ENCODE measurements at regions not wholly inside any gene's neighbourhood (a gene's known extent, or its start where the extent isn't known, plus 50 kb on each side); places are given as distances from the start of the nearest gene placed in this dataset.

GRCh38 chr21:21764281-21764680 is 766.1 kb downstream of the NCAM2 start:
- H3K27ac ChIP-seq (ENCODE audit: insufficient read depth, low read length, poor library complexity, severe bottlenecking): no peak overlapping the region
- Mint-ChIP-seq H3K9me3 (peaks cover 0 to 23% (median 8%) of the 10 kb centered on the region in 7 donors), H3K4me3 (no peak overlapping the region), H3K36me3 (no peaks in the 10 kb centered on the region), H3K27ac (no peak overlapping the region), H3K27me3 (no peaks in the 10 kb centered on the region), H3K4me1 (no peaks in the 10 kb centered on the region)
- H3K4me3 ChIP-seq (ENCODE audit: low read depth, low read length): no peak overlapping the region
- H3K4me1 ChIP-seq (ENCODE audit: control insufficient read depth, insufficient read depth, low read length, poor library complexity, severe bottlenecking): no peaks in the 10 kb centered on the region
- H3K9me3 ChIP-seq (ENCODE audit: control insufficient read depth in 2 of 2, low read length in 2 of 2): peaks cover 11% of the 10 kb centered on the region in 2 experiments
- no peaks in the 10 kb centered on the region for H3K36me3 ChIP-seq (ENCODE audit: control insufficient read depth, insufficient read depth, low read length)
- no peak for DNase-seq
- ATAC-seq (ENCODE audit: low read depth in 2 of 2): no peak
- H3K27me3 ChIP-seq (ENCODE audit: control insufficient read depth, insufficient read depth, low read length): no peaks in the 10 kb centered on the region

GRCh38 chr21:21767276-21767675 is 769.1 kb downstream of the NCAM2 start:
- H3K27me3 Mint-ChIP-seq: no peaks in the 10 kb centered on the region
- H3K4me1 Mint-ChIP-seq: no peaks in the 10 kb centered on the region
- H3K4me1 ChIP-seq (ENCODE audit: control insufficient read depth, insufficient read depth, low read length, poor library complexity, severe bottlenecking): no peaks in the 10 kb centered on the region
- ATAC-seq (ENCODE audit: low read depth in 2 of 2): no peak
- H3K9me3 Mint-ChIP-seq: peaks cover 0 to 20% (median 4%) of the 10 kb centered on the region in 7 donors
- no peaks in the 10 kb centered on the region for H3K36me3 ChIP-seq (ENCODE audit: control insufficient read depth, insufficient read depth, low read length)
- H3K27ac ChIP-seq (ENCODE audit: insufficient read depth, low read length, poor library complexity, severe bottlenecking): no peak overlapping the region
- no peak overlapping the region for H3K4me3 Mint-ChIP-seq
- H3K9me3 ChIP-seq (ENCODE audit: control insufficient read depth in 2 of 2, low read length in 2 of 2): peaks cover 10 to 11% of the 10 kb centered on the region in 2 experiments
- H3K27me3 ChIP-seq (ENCODE audit: control insufficient read depth, insufficient read depth, low read length): no peaks in the 10 kb centered on the region
- no peak overlapping the region for H3K4me3 ChIP-seq (ENCODE audit: low read depth, low read length)
- no peaks in the 10 kb centered on the region for H3K36me3 Mint-ChIP-seq
- DNase-seq: no peak
- H3K27ac Mint-ChIP-seq: no peak overlapping the region

- Histone ChIP-seq H3K27ac (ENCODE audit: insufficient read depth, low read length, poor library complexity, severe bottlenecking) (no peak overlapping the region), H3K36me3 (ENCODE audit: control insufficient read depth, insufficient read depth, low read length) (no peaks in the 10 kb centered on the region), H3K9me3 (ENCODE audit: control insufficient read depth in 2 of 2, low read length in 2 of 2) (peaks cover 0 to 2% of the 10 kb centered on the region in 2 experiments), H3K4me1 (ENCODE audit: control insufficient read depth, insufficient read depth, low read length, poor library complexity, severe bottlenecking) (no peaks in the 10 kb centered on the region), H3K27me3 (ENCODE audit: control insufficient read depth, insufficient read depth, low read length) (no peaks in the 10 kb centered on the region), H3K4me3 (ENCODE audit: low read depth, low read length) (no peak overlapping the region)
- ATAC-seq (ENCODE audit: low read depth in 2 of 2) (no peak), DNase-seq (no peak)
- no peaks in the 10 kb centered on the region for H3K27me3 Mint-ChIP-seq
- H3K4me1 Mint-ChIP-seq: no peaks in the 10 kb centered on the region
- H3K9me3 Mint-ChIP-seq: peaks cover 6 to 40% (median 16%) of the 10 kb centered on the region in 7 donors
- no peak overlapping the region for H3K27ac Mint-ChIP-seq
- no peaks in the 10 kb centered on the region for H3K36me3 Mint-ChIP-seq
- no peak overlapping the region for H3K4me3 Mint-ChIP-seq
Observed at GRCh38 chr21:21788591-21788990, 790.4 kb downstream of the NCAM2 start.

GRCh38 chr21:21801921-21802320 is 803.7 kb downstream of the NCAM2 start:
- H3K36me3 ChIP-seq (ENCODE audit: control insufficient read depth, insufficient read depth, low read length): no peaks in the 10 kb centered on the region
- H3K27me3 ChIP-seq (ENCODE audit: control insufficient read depth, insufficient read depth, low read length): no peaks in the 10 kb centered on the region
- H3K4me1 ChIP-seq (ENCODE audit: control insufficient read depth, insufficient read depth, low read length, poor library complexity, severe bottlenecking): no peaks in the 10 kb centered on the region
- DNase-seq (no peak), ATAC-seq (ENCODE audit: low read depth in 2 of 2) (no peak)
- Mint-ChIP-seq H3K9me3 (peaks cover 0 to 28% (median 8%) of the 10 kb centered on the region in 7 donors), H3K27me3 (no peaks in the 10 kb centered on the region), H3K36me3 (no peaks in the 10 kb centered on the region), H3K27ac (no peak overlapping the region), H3K4me1 (no peaks in the 10 kb centered on the region), H3K4me3 (no peak overlapping the region)
- no peak overlapping the region for H3K4me3 ChIP-seq (ENCODE audit: low read depth, low read length)
- H3K27ac ChIP-seq (ENCODE audit: insufficient read depth, low read length, poor library complexity, severe bottlenecking): no peak overlapping the region
- peaks cover 7 to 14% of the 10 kb centered on the region in 2 experiments for H3K9me3 ChIP-seq (ENCODE audit: control insufficient read depth in 2 of 2, low read length in 2 of 2)

- Histone ChIP-seq H3K9me3 (ENCODE audit: control insufficient read depth in 2 of 2, low read length in 2 of 2) (peaks cover 3 to 9% of the 10 kb centered on the region in 2 experiments), H3K4me1 (ENCODE audit: control insufficient read depth, insufficient read depth, low read length, poor library complexity, severe bottlenecking) (no peaks in the 10 kb centered on the region), H3K36me3 (ENCODE audit: control insufficient read depth, insufficient read depth, low read length) (no peaks in the 10 kb centered on the region), H3K27ac (ENCODE audit: insufficient read depth, low read length, poor library complexity, severe bottlenecking) (no peak overlapping the region), H3K4me3 (ENCODE audit: low read depth, low read length) (no peak overlapping the region), H3K27me3 (ENCODE audit: control insufficient read depth, insufficient read depth, low read length) (no peaks in the 10 kb centered on the region)
- no peaks in the 10 kb centered on the region for H3K27me3 Mint-ChIP-seq
- H3K4me1 Mint-ChIP-seq: no peaks in the 10 kb centered on the region
- no peak overlapping the region for H3K4me3 Mint-ChIP-seq
- DNase-seq: no peak
- peaks cover 0 to 27% (median 7%) of the 10 kb centered on the region in 7 donors for H3K9me3 Mint-ChIP-seq
- no peak for ATAC-seq (ENCODE audit: low read depth in 2 of 2)
- no peak overlapping the region for H3K27ac Mint-ChIP-seq
- H3K36me3 Mint-ChIP-seq: no peaks in the 10 kb centered on the region
Observed at GRCh38 chr21:21806711-21807597, 808.7 kb downstream of the NCAM2 start.

GRCh38 chr21:21807598-21807903 is 809.3 kb downstream of the NCAM2 start:
- Histone ChIP-seq H3K4me3 (ENCODE audit: low read depth, low read length) (no peak overlapping the region), H3K27me3 (ENCODE audit: control insufficient read depth, insufficient read depth, low read length) (no peaks in the 10 kb centered on the region), H3K36me3 (ENCODE audit: control insufficient read depth, insufficient read depth, low read length) (no peaks in the 10 kb centered on the region), H3K4me1 (ENCODE audit: control insufficient read depth, insufficient read depth, low read length, poor library complexity, severe bottlenecking) (no peaks in the 10 kb centered on the region), H3K27ac (ENCODE audit: insufficient read depth, low read length, poor library complexity, severe bottlenecking) (no peak overlapping the region), H3K9me3 (ENCODE audit: control insufficient read depth in 2 of 2, low read length in 2 of 2) (peaks cover 6 to 9% of the 10 kb centered on the region in 2 experiments)
- Mint-ChIP-seq H3K36me3 (no peaks in the 10 kb centered on the region), H3K9me3 (peaks cover under 1 to 29% (median 7%) of the 10 kb centered on the region in 7 donors), H3K4me1 (no peaks in the 10 kb centered on the region), H3K27me3 (no peaks in the 10 kb centered on the region), H3K27ac (no peak overlapping the region), H3K4me3 (no peak overlapping the region)
- DNase-seq (no peak), ATAC-seq (ENCODE audit: low read depth in 2 of 2) (no peak)

GRCh38 chr21:21813289-21813688 is 815.1 kb downstream of the NCAM2 start:
- no peak overlapping the region for H3K4me3 Mint-ChIP-seq
- Histone ChIP-seq H3K9me3 (ENCODE audit: control insufficient read depth in 2 of 2, low read length in 2 of 2) (peaks cover 2 to 6% of the 10 kb centered on the region in 2 experiments), H3K36me3 (ENCODE audit: control insufficient read depth, insufficient read depth, low read length) (no peaks in the 10 kb centered on the region), H3K4me1 (ENCODE audit: control insufficient read depth, insufficient read depth, low read length, poor library complexity, severe bottlenecking) (no peaks in the 10 kb centered on the region), H3K27me3 (ENCODE audit: control insufficient read depth, insufficient read depth, low read length) (no peaks in the 10 kb centered on the region), H3K27ac (ENCODE audit: insufficient read depth, low read length, poor library complexity, severe bottlenecking) (no peak overlapping the region), H3K4me3 (ENCODE audit: low read depth, low read length) (no peak overlapping the region)
- no peak for DNase-seq
- H3K27ac Mint-ChIP-seq: no peak overlapping the region
- H3K4me1 Mint-ChIP-seq: no peaks in the 10 kb centered on the region
- no peaks in the 10 kb centered on the region for H3K27me3 Mint-ChIP-seq
- no peaks in the 10 kb centered on the region for H3K36me3 Mint-ChIP-seq
- ATAC-seq (ENCODE audit: low read depth in 2 of 2): no peak
- peaks cover 0 to 16% (median 5%) of the 10 kb centered on the region in 7 donors for H3K9me3 Mint-ChIP-seq

- Mint-ChIP-seq H3K4me1 (no peaks in the 10 kb centered on the region), H3K27me3 (no peaks in the 10 kb centered on the region), H3K9me3 (peaks cover 0 to 14% (median 5%) of the 10 kb centered on the region in 7 donors), H3K36me3 (no peaks in the 10 kb centered on the region), H3K27ac (no peak overlapping the region), H3K4me3 (no peak overlapping the region)
- Histone ChIP-seq H3K27me3 (ENCODE audit: control insufficient read depth, insufficient read depth, low read length) (no peaks in the 10 kb centered on the region), H3K36me3 (ENCODE audit: control insufficient read depth, insufficient read depth, low read length) (no peaks in the 10 kb centered on the region), H3K27ac (ENCODE audit: insufficient read depth, low read length, poor library complexity, severe bottlenecking) (no peak overlapping the region), H3K4me1 (ENCODE audit: control insufficient read depth, insufficient read depth, low read length, poor library complexity, severe bottlenecking) (no peaks in the 10 kb centered on the region), H3K4me3 (ENCODE audit: low read depth, low read length) (no peak overlapping the region), H3K9me3 (ENCODE audit: control insufficient read depth in 2 of 2, low read length in 2 of 2) (peaks cover 2 to 6% of the 10 kb centered on the region in 2 experiments)
- no peak for ATAC-seq (ENCODE audit: low read depth in 2 of 2)
- DNase-seq: no peak
Observed at GRCh38 chr21:21813934-21814333, 815.7 kb downstream of the NCAM2 start.
